Liver (tissue), 3 donors: ENCODE measurements at regions not wholly inside any gene's neighbourhood (a gene's known extent, or its start where the extent isn't known, plus 50 kb on each side); places are given as distances from the start of the nearest gene placed in this dataset.

Source experiments
- TAF1 ChIP-seq: conservative IDR thresholded peaks from 2 replicates; pipeline ENCODE4 v1.6.1; 2016; ENCODE audit warnings: antibody characterized with exemption, mild to moderate bottlenecking
- TF ChIP-seq, protein P1 (sequence below): IDR thresholded peaks from 2 replicates; pipeline ENCODE4 v1.6.1; 2016; ENCODE audit warnings: antibody characterized with exemption, mild to moderate bottlenecking
- TF ChIP-seq, protein P2 (sequence below): fragments of 150-350 bp; IDR thresholded peaks from 2 replicates; pipeline ENCODE4 v1.5.1; 2017; ENCODE audit warnings: improper control_type of control experiment, low read depth, low read length; ENCODE audit not compliant: missing input control
- donor health status: healthy.
- donor health status: healthy.

DNA sequence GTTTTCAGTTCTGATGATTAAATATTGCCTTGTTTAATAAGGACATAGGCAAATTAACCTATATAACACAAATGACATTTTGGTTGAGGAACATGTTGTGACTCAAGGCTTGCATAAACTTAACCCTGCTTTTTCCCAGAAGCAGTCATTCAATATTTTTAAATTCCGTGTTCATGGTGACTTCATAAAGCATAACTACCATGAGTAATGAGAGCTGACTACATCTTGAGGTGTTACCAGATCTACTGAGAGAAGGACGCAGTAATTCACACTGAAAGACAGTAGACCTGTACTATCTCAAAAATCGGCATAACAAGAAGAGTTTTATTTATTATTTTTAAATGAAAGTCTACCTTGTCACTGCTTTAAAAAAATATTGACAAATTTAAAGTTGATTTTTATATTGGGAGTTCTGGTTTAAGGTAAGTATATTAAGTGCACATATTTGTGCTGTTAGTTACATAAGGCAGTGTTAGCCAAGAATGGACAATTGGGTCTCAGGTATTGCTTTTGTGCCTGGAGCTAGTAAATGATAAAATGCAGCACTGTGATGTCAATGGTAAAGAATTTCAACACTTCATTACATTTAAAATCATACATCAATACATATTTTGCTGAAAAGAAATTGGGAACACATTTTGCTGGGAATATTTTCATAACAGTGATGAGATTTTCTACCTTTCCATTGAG, 1198.5 kb downstream of the FSCB start:
- TF ChIP-seq, protein P1, sequence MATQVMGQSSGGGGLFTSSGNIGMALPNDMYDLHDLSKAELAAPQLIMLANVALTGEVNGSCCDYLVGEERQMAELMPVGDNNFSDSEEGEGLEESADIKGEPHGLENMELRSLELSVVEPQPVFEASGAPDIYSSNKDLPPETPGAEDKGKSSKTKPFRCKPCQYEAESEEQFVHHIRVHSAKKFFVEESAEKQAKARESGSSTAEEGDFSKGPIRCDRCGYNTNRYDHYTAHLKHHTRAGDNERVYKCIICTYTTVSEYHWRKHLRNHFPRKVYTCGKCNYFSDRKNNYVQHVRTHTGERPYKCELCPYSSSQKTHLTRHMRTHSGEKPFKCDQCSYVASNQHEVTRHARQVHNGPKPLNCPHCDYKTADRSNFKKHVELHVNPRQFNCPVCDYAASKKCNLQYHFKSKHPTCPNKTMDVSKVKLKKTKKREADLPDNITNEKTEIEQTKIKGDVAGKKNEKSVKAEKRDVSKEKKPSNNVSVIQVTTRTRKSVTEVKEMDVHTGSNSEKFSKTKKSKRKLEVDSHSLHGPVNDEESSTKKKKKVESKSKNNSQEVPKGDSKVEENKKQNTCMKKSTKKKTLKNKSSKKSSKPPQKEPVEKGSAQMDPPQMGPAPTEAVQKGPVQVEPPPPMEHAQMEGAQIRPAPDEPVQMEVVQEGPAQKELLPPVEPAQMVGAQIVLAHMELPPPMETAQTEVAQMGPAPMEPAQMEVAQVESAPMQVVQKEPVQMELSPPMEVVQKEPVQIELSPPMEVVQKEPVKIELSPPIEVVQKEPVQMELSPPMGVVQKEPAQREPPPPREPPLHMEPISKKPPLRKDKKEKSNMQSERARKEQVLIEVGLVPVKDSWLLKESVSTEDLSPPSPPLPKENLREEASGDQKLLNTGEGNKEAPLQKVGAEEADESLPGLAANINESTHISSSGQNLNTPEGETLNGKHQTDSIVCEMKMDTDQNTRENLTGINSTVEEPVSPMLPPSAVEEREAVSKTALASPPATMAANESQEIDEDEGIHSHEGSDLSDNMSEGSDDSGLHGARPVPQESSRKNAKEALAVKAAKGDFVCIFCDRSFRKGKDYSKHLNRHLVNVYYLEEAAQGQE: no peak
- TF ChIP-seq, protein P2, sequence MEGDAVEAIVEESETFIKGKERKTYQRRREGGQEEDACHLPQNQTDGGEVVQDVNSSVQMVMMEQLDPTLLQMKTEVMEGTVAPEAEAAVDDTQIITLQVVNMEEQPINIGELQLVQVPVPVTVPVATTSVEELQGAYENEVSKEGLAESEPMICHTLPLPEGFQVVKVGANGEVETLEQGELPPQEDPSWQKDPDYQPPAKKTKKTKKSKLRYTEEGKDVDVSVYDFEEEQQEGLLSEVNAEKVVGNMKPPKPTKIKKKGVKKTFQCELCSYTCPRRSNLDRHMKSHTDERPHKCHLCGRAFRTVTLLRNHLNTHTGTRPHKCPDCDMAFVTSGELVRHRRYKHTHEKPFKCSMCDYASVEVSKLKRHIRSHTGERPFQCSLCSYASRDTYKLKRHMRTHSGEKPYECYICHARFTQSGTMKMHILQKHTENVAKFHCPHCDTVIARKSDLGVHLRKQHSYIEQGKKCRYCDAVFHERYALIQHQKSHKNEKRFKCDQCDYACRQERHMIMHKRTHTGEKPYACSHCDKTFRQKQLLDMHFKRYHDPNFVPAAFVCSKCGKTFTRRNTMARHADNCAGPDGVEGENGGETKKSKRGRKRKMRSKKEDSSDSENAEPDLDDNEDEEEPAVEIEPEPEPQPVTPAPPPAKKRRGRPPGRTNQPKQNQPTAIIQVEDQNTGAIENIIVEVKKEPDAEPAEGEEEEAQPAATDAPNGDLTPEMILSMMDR: no peak
- no peak for TF ChIP-seq TAF1
